ENCODE measurements at regions not wholly inside any gene's neighbourhood (a gene's known extent, or its start where the extent isn't known, plus 50 kb on each side); places are given as distances from the start of the nearest gene placed in this dataset.

GRCh38 chr1:162970021-162970420 lies 99.1 kb upstream of the RGS4 start:
- H3K27ac ChIP-seq = no peak overlapping the region
- TF ChIP-seq, protein P1, sequence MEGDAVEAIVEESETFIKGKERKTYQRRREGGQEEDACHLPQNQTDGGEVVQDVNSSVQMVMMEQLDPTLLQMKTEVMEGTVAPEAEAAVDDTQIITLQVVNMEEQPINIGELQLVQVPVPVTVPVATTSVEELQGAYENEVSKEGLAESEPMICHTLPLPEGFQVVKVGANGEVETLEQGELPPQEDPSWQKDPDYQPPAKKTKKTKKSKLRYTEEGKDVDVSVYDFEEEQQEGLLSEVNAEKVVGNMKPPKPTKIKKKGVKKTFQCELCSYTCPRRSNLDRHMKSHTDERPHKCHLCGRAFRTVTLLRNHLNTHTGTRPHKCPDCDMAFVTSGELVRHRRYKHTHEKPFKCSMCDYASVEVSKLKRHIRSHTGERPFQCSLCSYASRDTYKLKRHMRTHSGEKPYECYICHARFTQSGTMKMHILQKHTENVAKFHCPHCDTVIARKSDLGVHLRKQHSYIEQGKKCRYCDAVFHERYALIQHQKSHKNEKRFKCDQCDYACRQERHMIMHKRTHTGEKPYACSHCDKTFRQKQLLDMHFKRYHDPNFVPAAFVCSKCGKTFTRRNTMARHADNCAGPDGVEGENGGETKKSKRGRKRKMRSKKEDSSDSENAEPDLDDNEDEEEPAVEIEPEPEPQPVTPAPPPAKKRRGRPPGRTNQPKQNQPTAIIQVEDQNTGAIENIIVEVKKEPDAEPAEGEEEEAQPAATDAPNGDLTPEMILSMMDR (conservative IDR thresholded peaks at IDR 0.05) = no peak
- no peak for TF ChIP-seq ZFX (IDR thresholded peaks at IDR 0.05)

- TF ChIP-seq, protein P1 (conservative IDR thresholded peaks at IDR 0.05) = no peak
- TF ChIP-seq ZFX (IDR thresholded peaks at IDR 0.05) = no peak
- H3K27ac ChIP-seq = no peak overlapping the region
Observed at GRCh38 chr1:162966613-162967012, 102.5 kb upstream of the RGS4 start.

DNA sequence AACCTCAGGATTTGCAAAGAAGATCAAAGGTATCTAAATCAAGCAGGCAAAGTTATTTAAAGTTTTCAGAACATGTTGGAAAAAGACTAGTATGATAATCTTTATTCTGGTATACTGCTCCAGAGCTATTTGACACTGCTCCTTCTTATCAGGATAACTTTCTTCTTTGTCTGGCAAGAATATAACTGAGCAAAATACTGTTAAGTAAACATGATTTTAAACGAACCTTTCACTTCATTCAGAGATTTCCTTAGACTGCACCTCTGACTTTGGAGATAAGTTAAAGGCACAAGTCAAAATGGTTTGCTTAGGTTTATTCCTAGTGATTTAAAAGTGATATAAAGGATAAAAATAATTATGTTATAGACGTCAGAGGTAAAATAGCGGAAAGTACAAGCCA lies 103.9 kb upstream of the CCDC190 start:
- H3K27ac ChIP-seq = no peak overlapping the region
- TF ChIP-seq, protein P1 (conservative IDR thresholded peaks at IDR 0.05) = no peak
- no peak for TF ChIP-seq ZFX (IDR thresholded peaks at IDR 0.05)

- no peak overlapping the region for H3K27ac ChIP-seq
- TF ChIP-seq, protein P1 (conservative IDR thresholded peaks at IDR 0.05) = no peak
- TF ChIP-seq ZFX (IDR thresholded peaks at IDR 0.05) = no peak
Observed at GRCh38 chr1:162956922-162957321, 95.9 kb upstream of the CCDC190 start.

DNA sequence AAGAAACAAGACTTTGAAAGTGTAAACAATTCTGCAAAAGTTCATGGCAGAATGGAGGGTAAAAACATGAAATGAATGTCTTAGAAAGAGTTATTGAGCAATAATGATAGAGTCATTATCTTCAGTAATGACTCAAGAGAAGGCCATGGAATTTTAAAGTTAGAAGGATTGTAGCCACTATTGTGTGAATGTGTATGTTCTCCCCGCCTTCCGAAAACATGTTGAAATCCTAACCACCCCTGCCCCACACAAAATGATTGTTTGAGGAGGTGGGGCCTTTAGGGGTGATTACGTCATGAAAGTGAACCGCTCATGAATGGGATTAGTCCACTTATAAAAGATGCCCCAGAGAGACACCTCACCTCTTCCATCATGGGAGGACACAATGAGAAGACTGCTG lies 93.8 kb upstream of the CCDC190 start:
- TF ChIP-seq, protein P1 (conservative IDR thresholded peaks at IDR 0.05) = no peak
- TF ChIP-seq ZFX (IDR thresholded peaks at IDR 0.05) = no peak

DNA sequence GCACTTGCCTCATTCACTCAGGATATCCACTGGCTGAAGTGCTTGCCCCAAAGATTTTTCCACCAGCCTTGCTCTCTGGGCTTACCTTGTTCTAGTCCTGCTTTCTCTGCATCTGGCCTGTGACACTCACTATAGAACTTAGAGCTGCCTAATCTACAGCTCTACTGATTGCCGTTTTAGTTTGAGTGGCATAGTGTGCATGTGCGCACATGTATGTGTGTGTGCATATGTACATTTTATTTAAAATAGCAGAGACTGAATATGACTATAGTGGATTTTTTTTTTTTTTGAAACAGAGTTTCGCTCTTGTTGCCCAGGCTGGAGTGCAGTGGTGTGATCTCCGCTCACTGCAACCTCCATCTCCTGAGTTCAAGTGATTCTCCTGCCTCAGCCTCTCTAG lies 92.0 kb upstream of the CCDC190 start:
- TF ChIP-seq, protein P1 (conservative IDR thresholded peaks at IDR 0.05) = no peak
- no peak for TF ChIP-seq ZFX (IDR thresholded peaks at IDR 0.05)
- no peak overlapping the region for H3K27ac ChIP-seq

More for the DNA sequence above, 93.8 kb upstream of the CCDC190 start:
- H3K27ac ChIP-seq = no peak overlapping the region

GRCh38 chr1:162951553-162952315 lies 90.8 kb upstream of the CCDC190 start:
- no peak overlapping the region for H3K27ac ChIP-seq
- TF ChIP-seq, protein P1 (conservative IDR thresholded peaks at IDR 0.05) = no peak
- no peak for TF ChIP-seq ZFX (IDR thresholded peaks at IDR 0.05)

All from C4-2B (cell line).